ENCODE measurements at regions not wholly inside any gene's neighbourhood (a gene's known extent, or its start where the extent isn't known, plus 50 kb on each side); places are given as distances from the start of the nearest gene placed in this dataset.

DNA sequence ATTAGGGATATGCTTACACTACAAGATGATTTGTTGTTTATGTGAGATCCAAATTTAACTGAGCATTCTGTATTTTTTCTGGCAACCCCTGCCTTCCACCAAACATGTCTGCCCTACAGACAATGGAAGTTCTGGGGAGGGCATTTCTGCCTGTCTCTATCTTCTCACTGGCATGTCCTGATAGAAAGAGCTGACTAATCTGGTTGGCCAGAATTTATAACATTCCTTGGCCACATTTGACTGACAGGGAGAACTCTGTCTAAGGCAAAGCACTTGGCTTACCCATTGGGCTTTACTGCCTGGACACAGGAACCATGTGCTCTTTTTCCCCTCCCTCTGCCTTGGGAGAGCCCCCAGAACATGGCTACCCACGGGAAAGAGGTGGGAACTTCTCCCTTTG, 70.6 kb upstream of the TMEM178A start:
- TF ChIP-seq GATA2 (IDR thresholded peaks at IDR 0.05; ENCODE audit: low read depth, low read length), result no peak
- no peak for TF ChIP-seq GATA3 (IDR thresholded peaks at IDR 0.05; ENCODE audit: low read depth, low read length)
